IMR-90 (cell line): ENCODE measurements at regions not wholly inside any gene's neighbourhood (a gene's known extent, or its start where the extent isn't known, plus 50 kb on each side); places are given as distances from the start of the nearest gene placed in this dataset.

Experiments used
- ATAC-seq: fragments of 200-7000 bp; cut with Tn5 transposase; 2 replicates; pipeline ENCODE4 v1.9.1; 2020; ENCODE audit warnings: low read depth, mild to moderate bottlenecking, moderate library complexity
- BruUV-seq: library from RNA; stranded (reverse); fragments of 400-500 nt; replicated peaks from 2 replicates; lab custom pipeline; 2021; lab: Mats Ljungman, UMichigan
- CTCF ChIA-PET: fragments of 300-600 bp; formaldehyde crosslinking; extraction: SDS; loops from one replicate; lab custom pipeline; 2021; ENCODE audit warnings: antibody characterized with exemption; lab: Yijun Ruan, JAX
- POLR2A ChIA-PET: fragments of 300-600 bp; sonication (Branson Sonifier 250); formaldehyde crosslinking; loops from one replicate; lab custom pipeline; 2022; ENCODE audit warnings: antibody characterized with exemption; ENCODE audit not compliant: unreplicated experiment; lab: Charles Lee
- DNase-seq: peaks from one replicate; pipeline ENCODE4 v3.0.0; 2013
- H2AFZ ChIP-seq: replicated peaks from 2 replicates; pipeline ENCODE3; 2013; ENCODE audit warnings: low read length, mild to moderate bottlenecking; ENCODE audit not compliant: poor library complexity
- H2AK5ac ChIP-seq: 2 replicates; pipeline ENCODE4 v1.6.1; 2013; ENCODE audit warnings: low read depth, low read length, inconsistent platforms
- H2AK9ac ChIP-seq: replicated peaks from 2 replicates; pipeline ENCODE3; 2013; ENCODE audit warnings: mild to moderate bottlenecking, low read depth, low read length, moderate library complexity; ENCODE audit not compliant: poor library complexity
- H2BK120ac ChIP-seq: 2 replicates; pipeline ENCODE4 v1.6.1; 2013; ENCODE audit warnings: low read depth, low read length, inconsistent platforms
- H2BK15ac ChIP-seq: 3 replicates; pipeline ENCODE4 v1.6.1; 2013; ENCODE audit warnings: low read depth, low read length, inconsistent platforms
- H2BK20ac ChIP-seq: 2 replicates; pipeline ENCODE4 v1.6.1; 2013; ENCODE audit warnings: low read depth, mild to moderate bottlenecking, inconsistent platforms, low read length, moderate library complexity
- H2BK5ac ChIP-seq: 2 replicates; pipeline ENCODE4 v1.6.1; 2013; ENCODE audit warnings: mild to moderate bottlenecking, low read depth, low read length, inconsistent platforms; ENCODE audit not compliant: poor library complexity, severe bottlenecking
- H3K14ac ChIP-seq: replicated peaks from 2 replicates; pipeline ENCODE4 v1.6.1; 2013; ENCODE audit warnings: low read depth, low read length, inconsistent platforms
- H3K18ac ChIP-seq: 2 replicates; pipeline ENCODE4 v1.6.1; 2013; ENCODE audit warnings: low read depth, low read length, control low read depth
- H3K23ac ChIP-seq: 2 replicates; pipeline ENCODE4 v1.6.1; 2013; ENCODE audit warnings: low read depth, low read length, inconsistent platforms
- H3K27ac ChIP-seq: 2 replicates; pipeline ENCODE4 v1.5.1; 2013; ENCODE audit warnings: mild to moderate bottlenecking, control low read depth, low read length; ENCODE audit not compliant: insufficient read depth
- H3K27me3 ChIP-seq: 2 replicates; pipeline ENCODE4 v1.6.1; 2013; ENCODE audit warnings: low read length; ENCODE audit not compliant: control insufficient read depth, insufficient read depth
- H3K36me3 ChIP-seq: 2 replicates; pipeline ENCODE4 v1.6.1; 2013; ENCODE audit warnings: low read length, mixed read lengths; ENCODE audit not compliant: control insufficient read depth, insufficient read depth
- H3K4ac ChIP-seq: 2 replicates; pipeline ENCODE4 v1.6.1; 2013; ENCODE audit warnings: low read depth, low read length, inconsistent platforms
- H3K4me1 ChIP-seq: 2 replicates; pipeline ENCODE4 v1.6.1; 2013; ENCODE audit warnings: low read length, mixed read lengths; ENCODE audit not compliant: control insufficient read depth, insufficient read depth
- H3K4me2 ChIP-seq: 2 replicates; pipeline ENCODE4 v1.6.1; 2013; ENCODE audit warnings: low read depth, mild to moderate bottlenecking, control low read depth, low read length, moderate library complexity
- H3K4me3 ChIP-seq: 2 replicates; pipeline ENCODE4 v1.5.1; 2013; ENCODE audit warnings: low read depth, mild to moderate bottlenecking, control low read depth, low read length, moderate library complexity; ENCODE audit not compliant: insufficient read depth
- H3K56ac ChIP-seq: 2 replicates; pipeline ENCODE4 v1.6.1; 2013; ENCODE audit warnings: low read length, inconsistent platforms; ENCODE audit not compliant: insufficient read depth; ENCODE audit errors: extremely low read depth
- H3K79me1 ChIP-seq, 2 experiments: 2 replicates each; pipeline ENCODE4 v1.6.1; 2013; ENCODE audit warnings: low read length in 2 of 2, inconsistent platforms in 1 of 2, low read depth in 1 of 2
- H3K9ac ChIP-seq: 2 replicates; pipeline ENCODE4 v1.6.1; 2013; ENCODE audit warnings: low read depth, low read length, control low read depth
- H3K9me1 ChIP-seq: 2 replicates; pipeline ENCODE4 v1.6.1; 2013; ENCODE audit warnings: low read length, inconsistent platforms; ENCODE audit not compliant: insufficient read depth
- H3K9me3 ChIP-seq: 2 replicates; pipeline ENCODE4 v1.6.1; 2013; ENCODE audit warnings: low read length; ENCODE audit not compliant: control insufficient read depth, insufficient read depth
- H4K20me1 ChIP-seq: 2 replicates; pipeline ENCODE4 v1.6.1; 2013; ENCODE audit warnings: low read length, inconsistent platforms; ENCODE audit not compliant: insufficient read depth
- H4K5ac ChIP-seq: 2 replicates; pipeline ENCODE4 v1.6.1; 2013; ENCODE audit warnings: mild to moderate bottlenecking, low read depth, low read length, control low read depth
- H4K8ac ChIP-seq, 2 experiments: 2 replicates each; pipeline ENCODE4 v1.6.1; 2013; ENCODE audit warnings: low read depth in 2 of 2, low read length in 2 of 2, control low read depth in 1 of 2, inconsistent platforms in 1 of 2
- H4K91ac ChIP-seq: 2 replicates; pipeline ENCODE4 v1.6.1; 2013; ENCODE audit warnings: low read depth, low read length, inconsistent platforms; ENCODE audit not compliant: insufficient read depth
- CEBPB ChIP-seq: IDR thresholded peaks from 2 replicates; pipeline ENCODE4 v1.6.1; 2012; ENCODE audit warnings: low read depth, low read length, improper control_type of control experiment
- POLR2A ChIP-seq: IDR thresholded peaks from 2 replicates; pipeline ENCODE4 v1.6.1; 2012; ENCODE audit warnings: mild to moderate bottlenecking, low read depth, low read length
- WGBS, 2 experiments: methylation state at CpG; one replicate each; pipeline versions ENCODE4 v1.1.5 to v1.1.7; 2013; ENCODE audit warnings: missing lambda C conversion rate in 2 of 2; ENCODE audit not compliant: insufficient read length in 1 of 2; ENCODE audit errors: extremely low coverage in 2 of 2; 5-methylcytosine and 5-hydroxymethylcytosine counted together
- dilution Hi-C: fragments of 300-500 bp; cut with HindIII; formaldehyde crosslinking; loops from one replicate; pipeline ENCODE4 v1.14.3; 2018; ENCODE audit warnings: low sequenced_read_pairs; ENCODE audit not compliant: unreplicated experiment
- in situ Hi-C: fragments of 300-500 bp; cut with MboI; formaldehyde crosslinking; loops from 3 replicates; pipeline ENCODE4 v1.14.3; 2019; ENCODE audit warnings: low sequenced_read_pairs, inconsistent platforms, mixed read lengths
- intact Hi-C: fragments of 100-400 bp; cut with micrococcal nuclease; formaldehyde crosslinking; loops from 2 replicates; pipeline ENCODE4 v1.10.0; 2022

GRCh38 chr2:237261327-237261726 lies 152.6 kb downstream of the COL6A3 start:
- Histone ChIP-seq H3K4me3 (no peak overlapping the region), H2BK120ac (peak overlapping the region; percentile 88), H3K9ac (no peak overlapping the region), H2BK20ac (peak overlapping the region; percentile 98), H2AFZ (no peak overlapping the region), H3K14ac (no peak overlapping the region; the same call in 1 of the 2 replicates), H4K91ac (peak overlapping the region; percentile 89), H3K4ac (peak overlapping the region; percentile 64), H2BK15ac (peak overlapping the region; percentile 81; the same call in 2 of the 3 replicates), H3K27ac (peak overlapping the region; percentile 38; the same call in 1 of the 2 replicates), H3K36me3 (no peaks in the 10 kb centered on the region), H3K9me1 (peaks cover 26% of the 10 kb centered on the region), H2BK5ac (peak overlapping the region; percentile 96), H3K4me1 (peaks cover 40% of the 10 kb centered on the region), H3K27me3 (no peaks in the 10 kb centered on the region), H4K5ac (peak overlapping the region; percentile 55), H4K20me1 (no peaks in the 10 kb centered on the region), H3K79me1 (peaks cover 13 to 31% of the 10 kb centered on the region in 2 experiments), H4K8ac (peak overlapping the region; percentile 50 to 89), H3K18ac (peak overlapping the region; percentile 75), H2AK9ac (no peak overlapping the region), H2AK5ac (peak overlapping the region; percentile 84), H3K9me3 (no peaks in the 10 kb centered on the region), H3K4me2 (no peak overlapping the region), H3K56ac (no peak overlapping the region), H3K23ac (no peak overlapping the region)
- dilution Hi-C loops (no loop called here), intact Hi-C loops (no loop called here), in situ Hi-C loops (no loop called here)
- no peak for DNase-seq
- TF ChIP-seq POLR2A (no peak), CEBPB (peak; percentile 53; the same call in 1 of the 2 replicates)
- POLR2A ChIA-PET, result no interaction called here
- WGBS, 2 experiments, result no CpG with 5 or more reads among the region's 3 CpGs
- no TSS peak for BruUV-seq
- ATAC-seq, result no peak
- CTCF ChIA-PET, result no interaction called here
